ENCODE measurements at regions not wholly inside any gene's neighbourhood (a gene's known extent, or its start where the extent isn't known, plus 50 kb on each side); places are given as distances from the start of the nearest gene placed in this dataset.
A peak's percentile ranks its signal among the peaks of the same experiment; 100 is the strongest.

DNA sequence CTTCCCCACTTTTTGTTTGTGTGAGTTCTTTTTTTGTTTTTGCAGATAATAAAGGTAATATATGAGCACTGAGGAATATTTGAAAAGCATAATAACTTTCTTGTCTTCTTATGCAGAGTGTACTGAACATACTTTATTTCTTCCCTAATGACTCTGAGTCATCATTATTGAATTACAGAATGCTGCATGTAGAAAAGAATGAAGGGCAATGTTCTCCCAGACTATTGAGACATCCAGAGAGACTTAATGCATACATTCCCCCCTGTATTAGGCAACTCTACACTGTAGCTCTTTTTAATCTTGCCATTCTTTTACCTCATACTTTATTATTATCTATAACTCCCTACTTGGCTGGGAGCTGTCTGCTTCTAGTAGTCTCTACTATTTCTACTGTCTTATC, 240.5 kb upstream of the ANKRD50 start:
- H2BK15ac ChIP-seq (ENCODE audit: low read depth, low read length), result no peak overlapping the region
- no peak overlapping the region for H4K8ac ChIP-seq (ENCODE audit: low read depth in 2 of 2, low read length in 2 of 2)
- in situ Hi-C loops (cut with MboI; ENCODE audit: low sequenced_read_pairs), result no loop called here
- TF ChIP-seq MAFK (IDR thresholded peaks at IDR 0.05; ENCODE audit: low read depth, low read length), result peak; percentile 52
- TF ChIP-seq RAD21 (IDR thresholded peaks at IDR 0.05; ENCODE audit: low read length), result no peak
- TF ChIP-seq NFE2L2 (IDR thresholded peaks at IDR 0.05; ENCODE audit: low read depth, low read length), result no peak
- TF ChIP-seq, protein P1, sequence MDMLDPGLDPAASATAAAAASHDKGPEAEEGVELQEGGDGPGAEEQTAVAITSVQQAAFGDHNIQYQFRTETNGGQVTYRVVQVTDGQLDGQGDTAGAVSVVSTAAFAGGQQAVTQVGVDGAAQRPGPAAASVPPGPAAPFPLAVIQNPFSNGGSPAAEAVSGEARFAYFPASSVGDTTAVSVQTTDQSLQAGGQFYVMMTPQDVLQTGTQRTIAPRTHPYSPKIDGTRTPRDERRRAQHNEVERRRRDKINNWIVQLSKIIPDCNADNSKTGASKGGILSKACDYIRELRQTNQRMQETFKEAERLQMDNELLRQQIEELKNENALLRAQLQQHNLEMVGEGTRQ (IDR thresholded peaks at IDR 0.05; ENCODE audit: low read depth, low read length), result no peak
- TF ChIP-seq FOS (IDR thresholded peaks at IDR 0.05; ENCODE audit: low read depth, low read length), result peak; percentile 76
- TF ChIP-seq RFX5 (IDR thresholded peaks at IDR 0.05; ENCODE audit: low read depth, low read length), result no peak
- no peak for TF ChIP-seq CHD1 (IDR thresholded peaks at IDR 0.05; ENCODE audit: low read depth, low read length)
- no peak for TF ChIP-seq RCOR1 (IDR thresholded peaks at IDR 0.05; ENCODE audit: insufficient replicate concordance, low read length)
- no peak for TF ChIP-seq MAZ (IDR thresholded peaks at IDR 0.05; ENCODE audit: borderline replicate concordance, low read depth, low read length)
- no peak for TF ChIP-seq POLR2A (IDR thresholded peaks at IDR 0.05; ENCODE audit: low read depth, low read length)
- TF ChIP-seq CEBPB (IDR thresholded peaks at IDR 0.05; ENCODE audit: low read depth, low read length), result peak; percentile 98
- no peak for TF ChIP-seq SMC3 (IDR thresholded peaks at IDR 0.05; ENCODE audit: low read depth, low read length)
- TF ChIP-seq BHLHE40 (IDR thresholded peaks at IDR 0.05; ENCODE audit: low read depth, low read length), result no peak
- peak overlapping the region; percentile 25; the same call in 1 of the 2 replicates for H3K18ac ChIP-seq (ENCODE audit: low read depth, low read length)
- H2AFZ ChIP-seq (replicated peaks; ENCODE audit: low read length, poor library complexity), result no peak overlapping the region
- DNase-seq (peak; percentile 95), ATAC-seq (ENCODE audit: low read depth) (peak; percentile 85)
- no peak overlapping the region for H2AK9ac ChIP-seq (replicated peaks; ENCODE audit: low read depth, low read length, poor library complexity)
- no peak overlapping the region for H2BK20ac ChIP-seq (ENCODE audit: low read depth, low read length)
- ChIA-PET POLR2A (ENCODE audit: unreplicated experiment) (no interaction called here), CTCF (no interaction called here)
- no TSS peak for BruUV-seq (replicated peaks)
- H3K79me1 ChIP-seq (ENCODE audit: low read depth in 1 of 2, low read length in 2 of 2), result no peaks in the 10 kb centered on the region
- H4K5ac ChIP-seq (ENCODE audit: low read depth, low read length), result no peak overlapping the region
- no peak overlapping the region for H3K4ac ChIP-seq (ENCODE audit: low read depth, low read length)
- no peak overlapping the region for H4K91ac ChIP-seq (ENCODE audit: insufficient read depth, low read depth, low read length)
- peak overlapping the region; percentile 88 for H2BK5ac ChIP-seq (ENCODE audit: low read depth, low read length, poor library complexity, severe bottlenecking)
- H3K27me3 ChIP-seq (ENCODE audit: control insufficient read depth, insufficient read depth, low read length), result no peaks in the 10 kb centered on the region
- H2BK120ac ChIP-seq (ENCODE audit: low read depth, low read length), result peak overlapping the region; percentile 16; the same call in 1 of the 2 replicates
- dilution Hi-C loops (cut with HindIII; ENCODE audit: low sequenced_read_pairs, unreplicated experiment), result no loop called here
- H3K36me3 ChIP-seq (ENCODE audit: control insufficient read depth, insufficient read depth, low read length), result no peaks in the 10 kb centered on the region
- H3K4me3 ChIP-seq (ENCODE audit: insufficient read depth, low read depth, low read length), result no peak overlapping the region
- H3K14ac ChIP-seq (replicated peaks; ENCODE audit: low read depth, low read length), result no peak overlapping the region
- no peak overlapping the region for H3K23ac ChIP-seq (ENCODE audit: low read depth, low read length)
- peak overlapping the region; percentile 37; the same call in 1 of the 2 replicates for H3K27ac ChIP-seq (ENCODE audit: insufficient read depth, low read length)
- no peak overlapping the region for H2AK5ac ChIP-seq (ENCODE audit: low read depth, low read length)
- intact Hi-C loops (cut with micrococcal nuclease), result no loop called here
- H3K9ac ChIP-seq (ENCODE audit: low read depth, low read length), result no peak overlapping the region
- H4K20me1 ChIP-seq (ENCODE audit: insufficient read depth, low read length), result no peaks in the 10 kb centered on the region
- H3K4me1 ChIP-seq (ENCODE audit: control insufficient read depth, insufficient read depth, low read length), result peaks cover 5% of the 10 kb centered on the region
- peaks cover 6% of the 10 kb centered on the region for H3K9me1 ChIP-seq (ENCODE audit: insufficient read depth, low read length)
- no peaks in the 10 kb centered on the region for H3K9me3 ChIP-seq (ENCODE audit: control insufficient read depth, insufficient read depth, low read length)
- peak overlapping the region; percentile 51; the same call in 1 of the 2 replicates for H3K4me2 ChIP-seq (ENCODE audit: low read depth, low read length)
- H3K56ac ChIP-seq (ENCODE audit: extremely low read depth, insufficient read depth, low read length), result no peak overlapping the region

Data from IMR-90 (cell line).